T-helper 2 cell treated with Interferon-gamma antibody and Interleukin-4, amounts not matched to agents 5 μg/mL and 100 μg/mL, for 36 hours (primary cell): ENCODE measurements at regions not wholly inside any gene's neighbourhood (a gene's known extent, or its start where the extent isn't known, plus 50 kb on each side); places are given as distances from the start of the nearest gene placed in this dataset.
"Not testable (repeated sequence)": the region's sequence is repeated elsewhere in the genome, so short reads cannot be mapped to it uniquely, and the experiment has no call there.

Source experiments
- DNase-seq: peaks from one replicate; pipeline ENCODE4 v3.0.0; 2021; ENCODE audit warnings: low spot score
- H3K27ac Mint-ChIP-seq: one replicate; pipeline ENCODE4 v1.8.0; 2021; ENCODE audit warnings: mild to moderate bottlenecking, mixed read lengths
- H3K27me3 Mint-ChIP-seq: one replicate; pipeline ENCODE4 v1.8.0; 2021; ENCODE audit warnings: low read depth, mixed read lengths
- H3K36me3 Mint-ChIP-seq: one replicate; pipeline ENCODE4 v1.8.0; 2021; ENCODE audit warnings: low read depth, mixed read lengths
- H3K4me1 Mint-ChIP-seq: one replicate; pipeline ENCODE4 v1.8.0; 2021; ENCODE audit warnings: low read depth, mixed read lengths
- H3K4me3 Mint-ChIP-seq: one replicate; pipeline ENCODE4 v1.8.0; 2022; ENCODE audit warnings: mild to moderate bottlenecking, moderate library complexity, mixed read lengths
- H3K9me3 Mint-ChIP-seq: one replicate; pipeline ENCODE4 v1.8.0; 2021; ENCODE audit warnings: mixed read lengths

DNA sequence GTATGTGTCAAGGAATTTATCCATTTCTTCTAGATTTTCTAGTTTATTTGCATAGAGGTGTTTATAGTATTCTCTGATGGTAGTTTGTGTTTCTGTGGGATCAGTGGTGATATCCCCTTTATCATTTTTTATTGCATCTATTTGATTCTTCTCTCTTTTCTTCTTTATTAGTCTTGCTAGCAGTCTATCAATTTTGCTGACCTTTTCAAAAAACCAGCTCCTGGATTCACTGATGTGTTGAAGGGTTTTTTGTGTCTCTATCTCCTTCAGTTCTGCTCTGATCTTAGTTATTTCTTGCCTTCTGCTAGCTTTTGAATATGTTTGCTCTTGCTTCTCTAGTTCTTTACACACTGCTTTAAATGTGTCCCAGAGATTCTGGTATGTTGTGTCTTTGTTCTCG lies 307.3 kb downstream of the RPS6KC1 start:
- not testable (repeated sequence) for H3K27me3 Mint-ChIP-seq, H3K4me3 Mint-ChIP-seq, DNase-seq, H3K4me1 Mint-ChIP-seq, H3K36me3 Mint-ChIP-seq, H3K9me3 Mint-ChIP-seq, H3K27ac Mint-ChIP-seq

DNA sequence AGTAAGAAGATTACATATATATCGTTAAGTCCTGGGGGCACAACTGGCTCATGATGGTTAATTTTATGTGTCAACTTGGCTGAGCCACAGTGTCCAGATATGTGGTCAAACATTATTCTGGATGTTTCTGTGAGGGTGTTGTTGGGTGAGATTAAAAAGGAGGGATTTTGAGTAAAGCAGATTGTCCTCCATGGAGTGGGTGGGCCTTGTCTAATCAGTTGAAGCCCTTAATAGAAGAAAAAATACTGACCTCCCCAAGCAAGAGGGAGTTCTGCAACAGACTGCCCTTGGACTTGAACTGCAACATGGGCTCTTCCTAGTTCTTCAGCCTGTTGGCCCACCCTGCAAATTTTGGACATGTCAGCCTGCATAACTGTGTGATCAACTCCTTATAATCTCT lies 311.6 kb downstream of the RPS6KC1 start:
- DNase-seq, result no peak
- Mint-ChIP-seq H3K4me3 (no peak overlapping the region), H3K27me3 (peaks cover 5% of the 10 kb centered on the region), H3K9me3 (no peaks in the 10 kb centered on the region), H3K36me3 (no peaks in the 10 kb centered on the region), H3K27ac (no peak overlapping the region), H3K4me1 (no peaks in the 10 kb centered on the region)

GRCh38 chr1:213366141-213366831 lies 315.2 kb downstream of the RPS6KC1 start:
- no peaks in the 10 kb centered on the region for H3K9me3 Mint-ChIP-seq
- no peak overlapping the region for H3K27ac Mint-ChIP-seq
- H3K4me3 Mint-ChIP-seq, result no peak overlapping the region
- H3K27me3 Mint-ChIP-seq, result no peaks in the 10 kb centered on the region
- H3K36me3 Mint-ChIP-seq, result no peaks in the 10 kb centered on the region
- H3K4me1 Mint-ChIP-seq, result no peaks in the 10 kb centered on the region
- DNase-seq, result no peak

GRCh38 chr1:213369465-213369864 lies 318.4 kb downstream of the RPS6KC1 start:
- DNase-seq, result no peak
- Mint-ChIP-seq H3K27ac (no peak overlapping the region), H3K36me3 (no peaks in the 10 kb centered on the region), H3K27me3 (no peaks in the 10 kb centered on the region), H3K4me3 (no peak overlapping the region), H3K4me1 (no peaks in the 10 kb centered on the region), H3K9me3 (no peaks in the 10 kb centered on the region)

- H3K4me3 Mint-ChIP-seq, result no peak overlapping the region
- H3K27ac Mint-ChIP-seq, result no peak overlapping the region
- no peaks in the 10 kb centered on the region for H3K9me3 Mint-ChIP-seq
- no peaks in the 10 kb centered on the region for H3K4me1 Mint-ChIP-seq
- H3K27me3 Mint-ChIP-seq, result no peaks in the 10 kb centered on the region
- H3K36me3 Mint-ChIP-seq, result no peaks in the 10 kb centered on the region
- DNase-seq, result no peak
These were observed 319.5 kb downstream of the RPS6KC1 start for GRCh38 chr1:213370523-213370922.

DNA sequence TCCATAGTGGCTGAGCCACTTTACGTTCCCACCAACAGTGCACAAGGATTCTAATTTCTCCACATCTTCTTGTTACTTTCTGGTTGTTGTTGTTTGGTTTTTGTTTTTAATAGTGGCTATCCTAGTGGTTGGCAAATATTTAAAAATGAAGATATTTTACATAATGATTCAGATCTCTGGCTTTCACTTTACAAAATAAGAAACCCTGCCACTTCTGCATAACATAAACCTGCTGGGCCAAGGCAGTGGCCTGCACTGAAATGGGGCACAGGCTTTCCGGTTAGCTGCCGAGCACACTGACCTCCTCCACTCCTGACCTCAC lies 320.4 kb downstream of the RPS6KC1 start:
- no peak overlapping the region for H3K4me3 Mint-ChIP-seq
- H3K27me3 Mint-ChIP-seq, result no peaks in the 10 kb centered on the region
- no peak overlapping the region for H3K27ac Mint-ChIP-seq
- H3K36me3 Mint-ChIP-seq, result no peaks in the 10 kb centered on the region
- no peaks in the 10 kb centered on the region for H3K9me3 Mint-ChIP-seq
- DNase-seq, result no peak
- H3K4me1 Mint-ChIP-seq, result no peaks in the 10 kb centered on the region

- Mint-ChIP-seq H3K9me3 (no peaks in the 10 kb centered on the region), H3K27ac (no peak overlapping the region), H3K4me3 (no peak overlapping the region), H3K27me3 (no peaks in the 10 kb centered on the region), H3K4me1 (no peaks in the 10 kb centered on the region), H3K36me3 (no peaks in the 10 kb centered on the region)
- no peak for DNase-seq
These were observed 321.0 kb downstream of the RPS6KC1 start for GRCh38 chr1:213371847-213372619.

- H3K4me3 Mint-ChIP-seq, result no peak overlapping the region
- H3K27ac Mint-ChIP-seq, result no peak overlapping the region
- H3K36me3 Mint-ChIP-seq, result no peaks in the 10 kb centered on the region
- H3K9me3 Mint-ChIP-seq, result no peaks in the 10 kb centered on the region
- H3K27me3 Mint-ChIP-seq, result no peaks in the 10 kb centered on the region
- no peaks in the 10 kb centered on the region for H3K4me1 Mint-ChIP-seq
- peak; percentile 7 for DNase-seq
These were observed 323.3 kb downstream of the RPS6KC1 start for GRCh38 chr1:213374369-213374768.

DNA sequence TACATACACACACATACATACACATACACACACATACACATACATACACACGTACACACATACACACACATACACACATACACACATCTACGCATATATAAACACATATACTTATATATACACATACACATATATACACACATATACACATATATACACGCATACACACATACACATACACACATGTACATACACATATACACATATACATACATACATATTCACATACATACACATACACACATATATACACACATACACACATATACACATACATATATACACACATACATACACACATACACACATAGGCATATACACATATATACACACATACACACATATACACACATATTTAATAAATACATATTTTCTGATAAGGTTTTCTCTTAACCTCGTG lies 324.0 kb downstream of the RPS6KC1 start:
- Mint-ChIP-seq H3K36me3 (no peaks in the 10 kb centered on the region), H3K27me3 (no peaks in the 10 kb centered on the region), H3K4me3 (no peak overlapping the region), H3K9me3 (no peaks in the 10 kb centered on the region), H3K4me1 (no peaks in the 10 kb centered on the region), H3K27ac (no peak overlapping the region)
- DNase-seq, result no peak

- H3K9me3 Mint-ChIP-seq, result no peaks in the 10 kb centered on the region
- no peak for DNase-seq
- no peaks in the 10 kb centered on the region for H3K4me1 Mint-ChIP-seq
- no peak overlapping the region for H3K27ac Mint-ChIP-seq
- H3K27me3 Mint-ChIP-seq, result no peaks in the 10 kb centered on the region
- H3K36me3 Mint-ChIP-seq, result no peaks in the 10 kb centered on the region
- H3K4me3 Mint-ChIP-seq, result no peak overlapping the region
These were observed 325.9 kb downstream of the RPS6KC1 start for GRCh38 chr1:213376862-213377372.

DNA sequence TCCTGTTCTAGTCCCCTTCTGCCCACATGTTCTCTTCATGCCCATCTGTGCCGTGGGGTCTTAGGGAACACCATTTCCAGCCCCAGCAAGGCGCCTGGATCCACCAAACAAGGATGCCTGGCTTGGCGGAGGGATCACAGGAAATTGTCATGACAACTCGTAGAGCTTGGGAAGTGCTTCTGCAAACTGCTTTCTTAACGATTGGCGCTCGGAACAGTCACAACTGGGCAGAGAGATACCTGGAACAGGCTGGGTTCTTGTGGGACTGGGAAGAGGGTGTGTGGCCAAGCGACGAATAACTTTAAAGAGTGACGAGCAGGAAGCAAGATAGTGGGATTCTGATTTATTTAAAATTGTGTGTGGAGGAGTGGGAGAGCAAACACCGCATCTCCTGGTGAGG lies 329.8 kb downstream of the RPS6KC1 start:
- Mint-ChIP-seq H3K27me3 (no peaks in the 10 kb centered on the region), H3K9me3 (no peaks in the 10 kb centered on the region), H3K4me3 (no peak overlapping the region), H3K4me1 (no peaks in the 10 kb centered on the region), H3K36me3 (no peaks in the 10 kb centered on the region), H3K27ac (no peak overlapping the region)
- DNase-seq, result no peak

DNA sequence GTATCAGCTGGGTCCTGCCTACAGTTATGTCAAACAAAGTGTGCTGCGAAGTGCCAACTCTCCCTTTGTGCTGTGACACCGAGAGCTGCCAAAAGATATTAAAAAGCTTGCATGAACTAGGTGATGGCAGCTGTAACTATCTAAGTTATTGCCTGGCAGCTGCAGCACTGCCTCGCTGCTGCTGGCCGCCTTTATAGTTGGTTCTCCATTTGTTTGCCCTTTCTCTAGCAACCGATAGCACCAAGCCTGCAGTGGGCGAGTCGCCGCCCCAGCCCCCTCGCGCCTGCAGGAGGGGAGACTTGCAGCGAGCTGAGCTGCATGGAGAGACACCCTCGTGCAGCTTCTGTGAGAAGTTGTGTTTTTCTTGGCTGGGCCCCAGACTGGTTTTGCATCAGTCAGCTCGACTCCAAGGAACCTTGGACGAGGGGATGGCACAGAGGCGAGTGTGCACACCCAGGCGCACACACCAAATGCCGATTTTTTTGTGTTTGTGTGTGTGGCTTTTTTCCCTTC lies 330.6 kb downstream of the RPS6KC1 start:
- no peaks in the 10 kb centered on the region for H3K9me3 Mint-ChIP-seq
- H3K36me3 Mint-ChIP-seq, result no peaks in the 10 kb centered on the region
- H3K27me3 Mint-ChIP-seq, result no peaks in the 10 kb centered on the region
- no peak overlapping the region for H3K4me3 Mint-ChIP-seq
- no peak for DNase-seq
- H3K4me1 Mint-ChIP-seq, result no peaks in the 10 kb centered on the region
- no peak overlapping the region for H3K27ac Mint-ChIP-seq

GRCh38 chr1:213383465-213383864 lies 332.4 kb downstream of the RPS6KC1 start:
- Mint-ChIP-seq H3K4me1 (no peaks in the 10 kb centered on the region), H3K27ac (no peak overlapping the region), H3K9me3 (no peaks in the 10 kb centered on the region), H3K36me3 (no peaks in the 10 kb centered on the region), H3K27me3 (no peaks in the 10 kb centered on the region), H3K4me3 (no peak overlapping the region)
- no peak for DNase-seq

DNA sequence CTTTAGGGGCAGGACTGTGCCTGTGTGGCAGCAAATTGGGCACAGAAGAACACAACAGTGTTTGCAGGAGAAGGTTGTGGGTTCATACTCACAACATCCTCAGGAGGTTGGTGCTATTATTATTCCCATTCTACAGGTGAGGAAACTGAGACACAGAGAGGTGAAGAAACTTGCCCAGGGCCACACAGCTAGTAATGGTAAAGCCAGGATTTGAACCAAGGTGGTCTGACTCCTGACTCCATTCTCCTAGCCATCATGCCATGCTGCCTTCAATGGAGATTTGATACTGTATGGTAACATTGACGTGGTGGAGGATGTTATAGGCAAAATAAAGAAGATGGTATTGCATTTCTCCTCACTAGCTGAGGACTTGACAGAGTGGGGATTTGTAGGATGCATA lies 334.2 kb downstream of the RPS6KC1 start:
- Mint-ChIP-seq H3K27me3 (no peaks in the 10 kb centered on the region), H3K9me3 (no peaks in the 10 kb centered on the region), H3K27ac (no peak overlapping the region), H3K4me1 (no peaks in the 10 kb centered on the region), H3K4me3 (no peak overlapping the region), H3K36me3 (no peaks in the 10 kb centered on the region)
- no peak for DNase-seq
